Dermis microvascular lymphatic vessel endothelial cell (primary cell): ENCODE measurements at regions not wholly inside any gene's neighbourhood (a gene's known extent, or its start where the extent isn't known, plus 50 kb on each side); places are given as distances from the start of the nearest gene placed in this dataset.
"Not testable (repeated sequence)": the region's sequence is repeated elsewhere in the genome, so short reads cannot be mapped to it uniquely, and the experiment has no call there.

Experiments used
- DNase-seq, 2 donors: peaks; one replicate each; pipeline versions ENCODE4 v3.0.0 to v3.0.0-alpha.2; 2010; ENCODE audit warnings: low read depth in 2 of 2

GRCh38 chr10:16231734-16232435 lies 204.9 kb upstream of the PTER start:
- DNase-seq, result no peak

GRCh38 chr10:16232441-16232840 lies 204.4 kb upstream of the PTER start:
- no peak for DNase-seq

GRCh38 chr10:16234916-16235315 lies 201.9 kb upstream of the PTER start:
- no peak for DNase-seq

GRCh38 chr10:16242446-16242845 lies 194.4 kb upstream of the PTER start:
- DNase-seq, result no peak

- DNase-seq, result no peak
Measured at GRCh38 chr10:16242859-16243613, 193.8 kb upstream of the PTER start.

- DNase-seq, result not testable (repeated sequence)
Measured at GRCh38 chr10:16250136-16250535, 186.7 kb upstream of the PTER start.

- DNase-seq, result no peak
Measured at GRCh38 chr10:16256336-16256735, 180.5 kb upstream of the PTER start.

- DNase-seq, result no peak
Measured at GRCh38 chr10:16258291-16259040, 178.3 kb upstream of the PTER start.

GRCh38 chr10:16259726-16260125 lies 177.1 kb upstream of the PTER start:
- no peak for DNase-seq

GRCh38 chr10:16260388-16260787 lies 176.4 kb upstream of the PTER start:
- DNase-seq, result no peak

GRCh38 chr10:16271571-16271970 lies 165.2 kb upstream of the PTER start:
- DNase-seq, result no peak

- DNase-seq, result no peak
Measured at GRCh38 chr10:16274911-16275310, 161.9 kb upstream of the PTER start.

- DNase-seq, result no peak
Measured at GRCh38 chr10:16280595-16280994, 156.2 kb upstream of the PTER start.

- no peak for DNase-seq
Measured at GRCh38 chr10:16292366-16292765, 144.4 kb upstream of the PTER start.

GRCh38 chr10:16297069-16297468 lies 139.7 kb upstream of the PTER start:
- no peak for DNase-seq

- no peak for DNase-seq
Measured at GRCh38 chr10:16297642-16298041, 139.2 kb upstream of the PTER start.

GRCh38 chr10:16304311-16304710 lies 132.5 kb upstream of the PTER start:
- no peak for DNase-seq

GRCh38 chr10:16310440-16310839 lies 126.4 kb upstream of the PTER start:
- DNase-seq, result no peak

- no peak for DNase-seq
Measured at GRCh38 chr10:16314259-16314658, 122.6 kb upstream of the PTER start.

- no peak for DNase-seq
Measured at GRCh38 chr10:16316733-16317390, 119.9 kb upstream of the PTER start.

- DNase-seq, result no peak
Measured at GRCh38 chr10:16341637-16342036, 95.2 kb upstream of the PTER start.

- DNase-seq, result no peak
Measured at GRCh38 chr10:16348891-16349290, 87.9 kb upstream of the PTER start.
